Esophagus squamous epithelium (tissue), 5 donors: ENCODE measurements at regions not wholly inside any gene's neighbourhood (a gene's known extent, or its start where the extent isn't known, plus 50 kb on each side); places are given as distances from the start of the nearest gene placed in this dataset.
A peak's percentile ranks its signal among the peaks of the same experiment; 100 is the strongest.

Source experiments
- DNase-seq: peaks from one replicate; lab custom pipeline; 2025; lab: John Stamatoyannopoulos, UW
- H3K27ac ChIP-seq, 4 donors: fragments of 200-600 bp; sonication (generic); one replicate each; pipeline ENCODE4 v1.5.1; 2016 to 2019; ENCODE audit warnings: mild to moderate bottlenecking in 1 of 4
- H3K27me3 ChIP-seq, 4 donors: fragments of 200-600 bp; sonication (generic); 1 replicate in 3 of 4; 2 replicates in 1 of 4; pipeline versions ENCODE4 v1.5.1 to v1.6.0; 2017 to 2021; ENCODE audit warnings: antibody characterized with exemption in 1 of 4
- H3K36me3 ChIP-seq, 3 donors: fragments of 200-600 bp; sonication (generic); one replicate each; pipeline ENCODE4 v1.5.1; 2016 to 2019
- H3K4me1 ChIP-seq, 3 donors: fragments of 200-600 bp; sonication (generic); one replicate each; pipeline ENCODE4 v1.5.1; 2017 to 2019
- H3K4me3 ChIP-seq, 4 donors: fragments of 200-600 bp; sonication (generic); 1 replicate in 3 of 4; 2 replicates in 1 of 4; pipeline ENCODE4 v1.5.1; 2016 to 2019; ENCODE audit warnings: mild to moderate bottlenecking in 2 of 4, moderate library complexity in 1 of 4
- H3K9me3 ChIP-seq, 3 donors: fragments of 200-600 bp; sonication (generic); one replicate each; pipeline ENCODE4 v1.5.1; 2016 to 2019
- POLR2A ChIP-seq, 4 donors: fragments of 450-650 bp; IDR thresholded peaks; one replicate each; pipeline ENCODE4 v1.6.1; 2017; ENCODE audit warnings: antibody characterized with exemption in 4 of 4, mild to moderate bottlenecking in 4 of 4, moderate library complexity in 3 of 4
- WGBS, 2 donors: methylation state at CpG; one replicate each; pipeline ENCODE4 v1.1.5; 2018; 5-methylcytosine and 5-hydroxymethylcytosine counted together
- intact Hi-C: fragments of 100-400 bp; cut with DNase I; formaldehyde crosslinking; loops from one replicate; pipeline ENCODE4 v1.15.0; 2022
- TF ChIP-seq, protein P1 (sequence below), 6 experiments: fragments of 450-650 bp in 4 of 6; fragments of 200-600 bp in 2 of 6; sonication (generic) in 2 of 6; IDR thresholded peaks; one replicate each; pipeline ENCODE4 v1.5.1; 2016 to 2019; ENCODE audit warnings: antibody characterized with exemption in 6 of 6, mild to moderate bottlenecking in 4 of 6, moderate library complexity in 4 of 6
- donor health status: DM: yes; HTN: yes; CAD: no.

DNA sequence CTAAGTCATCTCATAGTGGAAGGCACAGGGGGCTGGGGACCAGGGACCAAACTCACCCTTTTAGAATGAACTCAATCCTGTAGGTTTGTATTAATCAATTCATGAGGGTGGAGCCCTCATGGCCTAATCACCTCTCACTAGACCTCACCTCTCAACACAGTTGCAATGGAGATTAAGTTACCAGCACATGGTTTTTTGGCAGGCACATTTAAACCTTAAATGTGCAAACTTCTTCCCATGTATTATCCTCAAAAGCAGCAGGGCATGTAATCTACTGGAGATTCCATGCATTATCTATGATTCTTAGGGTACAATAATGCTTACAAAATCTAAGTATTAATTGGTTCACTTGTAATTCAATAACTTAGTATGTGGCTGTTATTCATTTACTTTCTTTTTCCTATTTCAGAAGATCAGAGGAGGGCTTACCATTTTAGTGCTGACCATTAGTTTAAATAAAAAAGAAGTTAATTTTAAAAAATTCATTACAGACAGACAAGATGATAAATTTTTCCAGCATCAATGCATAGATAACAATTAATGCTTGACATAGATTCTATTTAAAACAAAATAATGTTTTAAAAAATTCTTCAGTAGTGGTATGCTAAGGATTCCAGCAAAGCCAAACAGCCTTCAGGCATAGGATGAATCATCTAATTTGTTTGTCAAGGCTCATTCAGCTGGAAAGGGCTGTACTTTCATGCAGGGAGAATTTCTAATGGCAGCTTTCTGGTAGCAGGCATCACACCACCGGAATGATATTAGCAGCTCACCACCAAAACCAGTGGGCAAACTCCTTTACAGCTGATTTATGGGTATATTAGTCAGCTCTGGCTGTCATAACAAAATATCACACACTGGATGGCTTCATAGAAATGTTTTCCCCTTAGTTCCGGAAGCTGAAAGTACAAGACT, 124.6 kb upstream of the ZNF648 start:
- intact Hi-C loops: no loop called here
- 26 to 36% methylated on average over 2 of the region's 2 CpGs for WGBS, 2 donors
- H3K27me3 ChIP-seq: peaks cover 0 to 3% (median 0%) of the 10 kb centered on the region in 4 donors
- no peaks in the 10 kb centered on the region for H3K36me3 ChIP-seq
- no peak for TF ChIP-seq POLR2A (IDR thresholded peaks at IDR 0.05)
- TF ChIP-seq, protein P1, sequence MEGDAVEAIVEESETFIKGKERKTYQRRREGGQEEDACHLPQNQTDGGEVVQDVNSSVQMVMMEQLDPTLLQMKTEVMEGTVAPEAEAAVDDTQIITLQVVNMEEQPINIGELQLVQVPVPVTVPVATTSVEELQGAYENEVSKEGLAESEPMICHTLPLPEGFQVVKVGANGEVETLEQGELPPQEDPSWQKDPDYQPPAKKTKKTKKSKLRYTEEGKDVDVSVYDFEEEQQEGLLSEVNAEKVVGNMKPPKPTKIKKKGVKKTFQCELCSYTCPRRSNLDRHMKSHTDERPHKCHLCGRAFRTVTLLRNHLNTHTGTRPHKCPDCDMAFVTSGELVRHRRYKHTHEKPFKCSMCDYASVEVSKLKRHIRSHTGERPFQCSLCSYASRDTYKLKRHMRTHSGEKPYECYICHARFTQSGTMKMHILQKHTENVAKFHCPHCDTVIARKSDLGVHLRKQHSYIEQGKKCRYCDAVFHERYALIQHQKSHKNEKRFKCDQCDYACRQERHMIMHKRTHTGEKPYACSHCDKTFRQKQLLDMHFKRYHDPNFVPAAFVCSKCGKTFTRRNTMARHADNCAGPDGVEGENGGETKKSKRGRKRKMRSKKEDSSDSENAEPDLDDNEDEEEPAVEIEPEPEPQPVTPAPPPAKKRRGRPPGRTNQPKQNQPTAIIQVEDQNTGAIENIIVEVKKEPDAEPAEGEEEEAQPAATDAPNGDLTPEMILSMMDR (IDR thresholded peaks at IDR 0.05): no peak
- H3K4me1 ChIP-seq: peaks cover 18 to 52% (median 26%) of the 10 kb centered on the region in 3 donors
- H3K9me3 ChIP-seq: no peaks in the 10 kb centered on the region
- no peak overlapping the region for H3K4me3 ChIP-seq
- peak overlapping the region; percentile 11 to 61 (median 42) for H3K27ac ChIP-seq
- DNase-seq: no peak

DNA sequence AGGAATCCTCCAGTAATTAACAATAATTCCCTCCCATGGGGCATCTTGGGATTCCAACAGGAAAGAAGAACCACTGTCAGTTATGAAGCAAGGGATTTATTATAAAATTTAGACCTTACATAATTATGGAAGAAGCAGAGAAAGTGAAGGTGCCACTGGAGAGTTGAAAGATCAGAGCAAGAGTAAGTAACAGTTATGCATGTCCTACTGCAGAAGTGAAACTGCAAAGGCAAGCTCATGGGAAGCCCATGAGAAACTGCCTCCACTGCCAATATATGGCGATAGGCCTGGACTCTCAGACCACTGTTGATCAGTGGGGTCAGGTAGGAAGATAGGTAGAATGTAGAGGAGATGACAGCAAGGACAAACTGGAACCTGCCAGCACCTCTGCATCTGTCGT, 123.6 kb upstream of the ZNF648 start:
- TF ChIP-seq, protein P1 (IDR thresholded peaks at IDR 0.05): no peak
- TF ChIP-seq POLR2A (IDR thresholded peaks at IDR 0.05): no peak
- WGBS, 2 donors: 83 to 87% methylated on average over 2 of the region's 2 CpGs
- Histone ChIP-seq H3K27me3 (peaks cover 0 to 3% (median 0%) of the 10 kb centered on the region in 4 donors), H3K27ac (peak overlapping the region in 1 of 4 donors; percentile 61), H3K4me1 (peaks cover 18 to 61% (median 31%) of the 10 kb centered on the region in 3 donors), H3K36me3 (no peaks in the 10 kb centered on the region), H3K4me3 (no peak overlapping the region), H3K9me3 (no peaks in the 10 kb centered on the region)
- no peak for DNase-seq
- intact Hi-C loops: no loop called here

DNA sequence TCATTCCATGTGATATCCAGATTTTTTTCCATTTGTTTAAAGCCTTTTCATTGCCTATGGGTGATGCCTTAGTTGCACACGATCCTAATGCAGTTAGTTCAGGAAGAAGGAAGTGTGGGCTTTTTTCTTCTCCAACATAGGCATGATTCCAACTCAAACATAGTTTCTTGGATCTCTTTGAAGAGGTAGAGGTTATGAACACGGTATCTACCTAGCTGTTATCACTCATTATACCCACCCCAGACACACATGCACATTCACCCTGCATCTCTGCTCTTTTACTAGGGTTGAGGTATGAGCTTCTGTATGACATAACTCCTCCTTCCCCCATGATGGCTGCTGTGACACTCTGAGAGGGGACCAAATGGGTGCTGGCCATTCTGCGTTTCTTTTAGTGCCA, 122.1 kb upstream of the ZNF648 start:
- intact Hi-C loops: no loop called here

DNA sequence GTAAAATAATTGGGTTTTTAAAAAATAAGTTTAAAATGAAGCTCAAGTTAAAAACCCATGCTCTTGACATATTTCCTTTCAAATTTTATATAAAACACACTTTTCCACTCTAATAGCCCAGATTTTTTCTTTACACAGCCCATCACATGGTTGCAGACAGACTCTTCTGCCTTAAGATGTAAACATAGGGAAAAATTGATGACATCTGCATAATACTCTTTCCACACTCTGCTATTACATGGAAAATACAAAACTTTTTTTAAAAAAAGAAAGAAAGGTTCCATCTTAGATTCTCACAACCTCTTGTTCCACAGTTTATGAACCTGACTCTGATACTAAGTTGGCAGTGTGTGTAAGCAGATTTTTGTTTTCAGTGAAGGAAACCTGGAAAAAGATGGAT, 120.8 kb upstream of the ZNF648 start:
- Histone ChIP-seq H3K36me3 (no peaks in the 10 kb centered on the region), H3K4me1 (peaks cover 18 to 64% (median 31%) of the 10 kb centered on the region in 3 donors), H3K27me3 (peaks cover 0 to 3% (median 0%) of the 10 kb centered on the region in 4 donors), H3K4me3 (no peak overlapping the region), H3K27ac (peak overlapping the region in 1 of 4 donors; percentile 28), H3K9me3 (no peaks in the 10 kb centered on the region)
- intact Hi-C loops: no loop called here
- no peak for DNase-seq
- TF ChIP-seq, protein P1 (IDR thresholded peaks at IDR 0.05): no peak
- TF ChIP-seq POLR2A (IDR thresholded peaks at IDR 0.05): no peak

More for the DNA sequence above, 122.1 kb upstream of the ZNF648 start:
- no peak overlapping the region for H3K4me3 ChIP-seq
- no peak for TF ChIP-seq POLR2A (IDR thresholded peaks at IDR 0.05)
- TF ChIP-seq, protein P1 (IDR thresholded peaks at IDR 0.05): no peak
- H3K36me3 ChIP-seq: no peaks in the 10 kb centered on the region
- H3K9me3 ChIP-seq: no peaks in the 10 kb centered on the region
- peaks cover 18 to 64% (median 31%) of the 10 kb centered on the region in 3 donors for H3K4me1 ChIP-seq
- WGBS, 2 donors: 37 to 48% methylated on average over 3 of the region's 3 CpGs
- no peak overlapping the region for H3K27ac ChIP-seq
- H3K27me3 ChIP-seq: peaks cover 0 to 3% (median 0%) of the 10 kb centered on the region in 4 donors
- DNase-seq: no peak

DNA sequence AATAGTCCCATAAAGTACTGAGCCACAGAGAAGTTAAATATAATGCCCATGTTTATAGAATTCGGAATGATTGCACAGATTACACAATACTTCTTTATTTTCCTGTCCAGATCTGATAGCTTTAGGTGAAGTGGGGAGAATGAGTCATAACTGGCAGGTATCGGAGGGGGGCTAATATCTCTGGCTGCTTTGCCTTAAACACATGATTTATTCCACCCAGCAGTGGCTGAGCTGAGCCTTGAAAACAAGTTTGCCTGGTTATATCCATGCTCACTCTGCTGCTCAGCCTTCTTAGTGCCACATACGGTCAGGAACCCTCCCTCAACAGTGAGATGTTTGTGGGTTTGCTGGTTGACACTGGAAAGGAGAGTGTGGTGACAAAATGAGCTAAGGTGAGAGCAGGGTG, 119.7 kb upstream of the ZNF648 start:
- no peak for TF ChIP-seq POLR2A (IDR thresholded peaks at IDR 0.05)
- TF ChIP-seq, protein P1 (IDR thresholded peaks at IDR 0.05): no peak
- no peak for DNase-seq
- WGBS, 2 donors: 27 to 34% methylated on average over 3 of the region's 3 CpGs
- Histone ChIP-seq H3K27ac (peak overlapping the region; percentile 23 to 57 (median 38)), H3K9me3 (no peaks in the 10 kb centered on the region), H3K4me3 (no peak overlapping the region), H3K4me1 (peaks cover 10 to 54% (median 25%) of the 10 kb centered on the region in 3 donors), H3K36me3 (no peaks in the 10 kb centered on the region), H3K27me3 (peaks cover 0 to 3% (median 0%) of the 10 kb centered on the region in 4 donors)
- intact Hi-C loops: no loop called here
